ENCODE measurements at regions not wholly inside any gene's neighbourhood (a gene's known extent, or its start where the extent isn't known, plus 50 kb on each side); places are given as distances from the start of the nearest gene placed in this dataset.
"Not testable (repeated sequence)": the region's sequence is repeated elsewhere in the genome, so short reads cannot be mapped to it uniquely, and the experiment has no call there.

- H3K79me2 ChIP-seq (ENCODE audit: insufficient read depth, low read depth, low read length); H3K4me1 ChIP-seq (ENCODE audit: insufficient read depth, low read length, poor library complexity, severe bottlenecking); H3K9me2 ChIP-seq (ENCODE audit: insufficient read depth, low read length); H3K4me2 ChIP-seq (ENCODE audit: low read length); H3K27ac ChIP-seq (ENCODE audit: low read depth, low read length, poor library complexity, severe bottlenecking); H3K36me3 ChIP-seq (ENCODE audit: insufficient read depth, low read length); H3K4me3 ChIP-seq (ENCODE audit: low read depth, low read length, poor library complexity, severe bottlenecking); H2AFZ ChIP-seq (ENCODE audit: low read length); DNase-seq (ENCODE audit: low spot score); H4K20me1 ChIP-seq (ENCODE audit: insufficient read depth, low read length); H3K9me3 ChIP-seq (ENCODE audit: low read length); BruUV-seq (replicated peaks); intact Hi-C loops (cut with micrococcal nuclease; ENCODE audit: unreplicated experiment); CTCF ChIA-PET (ENCODE audit: unreplicated experiment): not testable (repeated sequence)
- POLR2A ChIA-PET, result interaction anchor here (0.6 kb wide), 1 partner anchor 1517 kb away, joined by 3 read pairs; no protein-coding TSS in a partner anchor
Measured at GRCh38 chr5:17032314-17032985, 96.4 kb upstream of the MYO10 start.

- H2AFZ ChIP-seq (ENCODE audit: low read length); H3K36me3 ChIP-seq (ENCODE audit: insufficient read depth, low read length); intact Hi-C loops (cut with micrococcal nuclease; ENCODE audit: unreplicated experiment); H3K79me2 ChIP-seq (ENCODE audit: insufficient read depth, low read depth, low read length); BruUV-seq (replicated peaks); H3K9me3 ChIP-seq (ENCODE audit: low read length); CTCF ChIA-PET (ENCODE audit: unreplicated experiment); H4K20me1 ChIP-seq (ENCODE audit: insufficient read depth, low read length); H3K27ac ChIP-seq (ENCODE audit: low read depth, low read length, poor library complexity, severe bottlenecking); H3K4me3 ChIP-seq (ENCODE audit: low read depth, low read length, poor library complexity, severe bottlenecking); DNase-seq (ENCODE audit: low spot score); H3K4me2 ChIP-seq (ENCODE audit: low read length); H3K9me2 ChIP-seq (ENCODE audit: insufficient read depth, low read length); H3K4me1 ChIP-seq (ENCODE audit: insufficient read depth, low read length, poor library complexity, severe bottlenecking); POLR2A ChIA-PET: not testable (repeated sequence)
Measured at GRCh38 chr5:17034992-17035391, 98.9 kb upstream of the MYO10 start.

GRCh38 chr5:17037751-17038150 lies 101.7 kb upstream of the MYO10 start:
- DNase-seq (ENCODE audit: low spot score), result no peak
- POLR2A ChIA-PET, result interaction anchor here (0.9 kb wide), 1 partner anchor 12 kb away, joined by 3 read pairs; no protein-coding TSS in a partner anchor
- no peaks in the 10 kb centered on the region for H3K4me1 ChIP-seq (ENCODE audit: insufficient read depth, low read length, poor library complexity, severe bottlenecking)
- H4K20me1 ChIP-seq (ENCODE audit: insufficient read depth, low read length), result no peaks in the 10 kb centered on the region
- CTCF ChIA-PET (ENCODE audit: unreplicated experiment), result no interaction called here
- H3K4me2 ChIP-seq (ENCODE audit: low read length), result no peak overlapping the region
- H3K27ac ChIP-seq (ENCODE audit: low read depth, low read length, poor library complexity, severe bottlenecking), result no peak overlapping the region
- BruUV-seq (replicated peaks), result no TSS peak
- H2AFZ ChIP-seq (ENCODE audit: low read length), result no peak overlapping the region
- no peaks in the 10 kb centered on the region for H3K36me3 ChIP-seq (ENCODE audit: insufficient read depth, low read length)
- H3K9me3 ChIP-seq (ENCODE audit: low read length), result no peaks in the 10 kb centered on the region
- TF ChIP-seq, protein P1, sequence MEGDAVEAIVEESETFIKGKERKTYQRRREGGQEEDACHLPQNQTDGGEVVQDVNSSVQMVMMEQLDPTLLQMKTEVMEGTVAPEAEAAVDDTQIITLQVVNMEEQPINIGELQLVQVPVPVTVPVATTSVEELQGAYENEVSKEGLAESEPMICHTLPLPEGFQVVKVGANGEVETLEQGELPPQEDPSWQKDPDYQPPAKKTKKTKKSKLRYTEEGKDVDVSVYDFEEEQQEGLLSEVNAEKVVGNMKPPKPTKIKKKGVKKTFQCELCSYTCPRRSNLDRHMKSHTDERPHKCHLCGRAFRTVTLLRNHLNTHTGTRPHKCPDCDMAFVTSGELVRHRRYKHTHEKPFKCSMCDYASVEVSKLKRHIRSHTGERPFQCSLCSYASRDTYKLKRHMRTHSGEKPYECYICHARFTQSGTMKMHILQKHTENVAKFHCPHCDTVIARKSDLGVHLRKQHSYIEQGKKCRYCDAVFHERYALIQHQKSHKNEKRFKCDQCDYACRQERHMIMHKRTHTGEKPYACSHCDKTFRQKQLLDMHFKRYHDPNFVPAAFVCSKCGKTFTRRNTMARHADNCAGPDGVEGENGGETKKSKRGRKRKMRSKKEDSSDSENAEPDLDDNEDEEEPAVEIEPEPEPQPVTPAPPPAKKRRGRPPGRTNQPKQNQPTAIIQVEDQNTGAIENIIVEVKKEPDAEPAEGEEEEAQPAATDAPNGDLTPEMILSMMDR (conservative IDR thresholded peaks at IDR 0.05; ENCODE audit: low read length), result no peak
- no peak for TF ChIP-seq EZH2phosphoT487 (IDR thresholded peaks at IDR 0.05; ENCODE audit: borderline replicate concordance, low read depth, low read length)
- no peaks in the 10 kb centered on the region for H3K79me2 ChIP-seq (ENCODE audit: insufficient read depth, low read depth, low read length)
- H3K9me2 ChIP-seq (ENCODE audit: insufficient read depth, low read length), result no peaks in the 10 kb centered on the region
- no peak overlapping the region for H3K4me3 ChIP-seq (ENCODE audit: low read depth, low read length, poor library complexity, severe bottlenecking)
- intact Hi-C loops (cut with micrococcal nuclease; ENCODE audit: unreplicated experiment), result no loop called here

- Histone ChIP-seq H3K4me1 (ENCODE audit: insufficient read depth, low read length, poor library complexity, severe bottlenecking) (no peaks in the 10 kb centered on the region), H2AFZ (ENCODE audit: low read length) (no peak overlapping the region), H3K36me3 (ENCODE audit: insufficient read depth, low read length) (no peaks in the 10 kb centered on the region), H3K79me2 (ENCODE audit: insufficient read depth, low read depth, low read length) (no peaks in the 10 kb centered on the region), H3K4me3 (ENCODE audit: low read depth, low read length, poor library complexity, severe bottlenecking) (no peak overlapping the region), H3K9me3 (ENCODE audit: low read length) (no peaks in the 10 kb centered on the region), H4K20me1 (ENCODE audit: insufficient read depth, low read length) (no peaks in the 10 kb centered on the region), H3K27ac (ENCODE audit: low read depth, low read length, poor library complexity, severe bottlenecking) (no peak overlapping the region), H3K4me2 (ENCODE audit: low read length) (no peak overlapping the region), H3K9me2 (ENCODE audit: insufficient read depth, low read length) (no peaks in the 10 kb centered on the region)
- no peak for TF ChIP-seq EZH2phosphoT487 (IDR thresholded peaks at IDR 0.05; ENCODE audit: borderline replicate concordance, low read depth, low read length)
- TF ChIP-seq, protein P1 (conservative IDR thresholded peaks at IDR 0.05; ENCODE audit: low read length), result no peak
- ChIA-PET POLR2A (no interaction called here), CTCF (ENCODE audit: unreplicated experiment) (no interaction called here)
- no TSS peak for BruUV-seq (replicated peaks)
- no peak for DNase-seq (ENCODE audit: low spot score)
- intact Hi-C loops (cut with micrococcal nuclease; ENCODE audit: unreplicated experiment), result no loop called here
Measured at GRCh38 chr5:17039170-17039569, 103.1 kb upstream of the MYO10 start.

Measured in OCI-LY7 (cell line).